HFF-Myc (cell line): ENCODE measurements at regions not wholly inside any gene's neighbourhood (a gene's known extent, or its start where the extent isn't known, plus 50 kb on each side); places are given as distances from the start of the nearest gene placed in this dataset.

Source experiments
- DNase-seq: peaks from one replicate; pipeline ENCODE4 v3.0.0-alpha.2; 2011; ENCODE audit warnings: low read depth; ENCODE audit errors: extremely low read depth
- H3K4me3 ChIP-seq: replicated peaks from 2 replicates; pipeline ENCODE4 v1.5.1; 2011; ENCODE audit warnings: low read depth, mild to moderate bottlenecking, control low read depth, low read length
- CTCF ChIP-seq: IDR thresholded peaks from 2 replicates; pipeline ENCODE4 v1.5.1; 2012; ENCODE audit warnings: mild to moderate bottlenecking, low read depth, low read length, control low read depth; ENCODE audit errors: missing control alignments

DNA sequence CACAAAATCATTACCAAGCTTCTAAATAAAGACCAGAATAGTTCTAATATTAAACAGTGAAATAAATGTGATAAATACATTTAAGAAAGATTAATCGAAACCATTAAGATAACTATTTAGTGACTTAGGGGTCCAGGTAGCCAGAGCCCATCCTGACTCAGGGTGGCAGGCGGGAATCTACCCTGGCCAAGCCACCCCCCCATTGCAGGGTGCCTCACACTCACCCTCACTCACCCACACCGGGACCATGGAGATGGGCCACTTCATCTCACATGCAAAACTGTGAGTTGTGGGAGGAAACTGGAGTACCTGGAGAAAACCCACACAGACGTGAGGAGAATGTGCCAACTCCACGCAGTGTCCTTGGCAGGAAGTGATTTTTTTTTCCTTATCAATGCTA, 237.6 kb upstream of the HAND2 start:
- no peak overlapping the region for H3K4me3 ChIP-seq
- no peak for DNase-seq
- no peak for TF ChIP-seq CTCF

GRCh38 chr4:173766171-173766600, 236.2 kb upstream of the HAND2 start:
- no peak for DNase-seq
- no peak for TF ChIP-seq CTCF
- no peak overlapping the region for H3K4me3 ChIP-seq

- DNase-seq, result no peak
- H3K4me3 ChIP-seq, result no peak overlapping the region
- TF ChIP-seq CTCF, result no peak
Measured at GRCh38 chr4:173765751-173766150, 235.7 kb upstream of the HAND2 start.

- TF ChIP-seq CTCF, result no peak
- no peak for DNase-seq
Measured at GRCh38 chr4:173763389-173763788, 233.4 kb upstream of the HAND2 start.

GRCh38 chr4:173761938-173762337, 231.9 kb upstream of the HAND2 start:
- H3K4me3 ChIP-seq, result no peak overlapping the region
- no peak for DNase-seq
- no peak for TF ChIP-seq CTCF

More at GRCh38 chr4:173763389-173763788, 233.4 kb upstream of the HAND2 start:
- H3K4me3 ChIP-seq, result no peak overlapping the region

DNA sequence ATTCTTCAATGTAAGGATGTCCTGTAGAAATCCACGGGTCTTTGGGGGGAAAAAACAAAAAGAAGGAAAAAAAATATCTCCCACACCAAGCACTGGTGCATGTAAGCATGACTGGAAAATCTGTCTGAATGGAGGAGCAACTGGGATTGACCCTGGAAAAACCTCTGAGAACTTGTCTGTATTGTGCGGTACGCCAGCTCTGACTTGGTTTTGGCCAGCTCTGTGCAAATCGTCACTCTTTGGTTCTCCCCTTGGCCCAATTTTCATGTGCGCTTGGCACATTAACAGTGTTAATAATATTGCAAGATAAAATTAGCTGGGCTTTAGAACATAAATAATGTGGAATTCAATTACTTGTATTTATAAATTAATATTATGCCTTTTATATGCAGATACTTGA, 231.2 kb upstream of the HAND2 start:
- H3K4me3 ChIP-seq, result no peak overlapping the region
- no peak for DNase-seq
- no peak for TF ChIP-seq CTCF

- TF ChIP-seq CTCF, result no peak
- H3K4me3 ChIP-seq, result no peak overlapping the region
- DNase-seq, result no peak
Measured at GRCh38 chr4:173758132-173758531, 228.1 kb upstream of the HAND2 start.
